Activated CD4-positive, CD25-positive, alpha-beta regulatory T cell treated with anti-CD3 and anti-CD28 coated beads, Interleukin-2, amount 50 U/mL, for 16 hours (primary cell): ENCODE measurements at regions not wholly inside any gene's neighbourhood (a gene's known extent, or its start where the extent isn't known, plus 50 kb on each side); places are given as distances from the start of the nearest gene placed in this dataset.

Experiments used
- DNase-seq: peaks from one replicate; pipeline ENCODE4 v3.0.0-alpha.2; 2020; ENCODE audit warnings: low read depth, low spot score

DNA sequence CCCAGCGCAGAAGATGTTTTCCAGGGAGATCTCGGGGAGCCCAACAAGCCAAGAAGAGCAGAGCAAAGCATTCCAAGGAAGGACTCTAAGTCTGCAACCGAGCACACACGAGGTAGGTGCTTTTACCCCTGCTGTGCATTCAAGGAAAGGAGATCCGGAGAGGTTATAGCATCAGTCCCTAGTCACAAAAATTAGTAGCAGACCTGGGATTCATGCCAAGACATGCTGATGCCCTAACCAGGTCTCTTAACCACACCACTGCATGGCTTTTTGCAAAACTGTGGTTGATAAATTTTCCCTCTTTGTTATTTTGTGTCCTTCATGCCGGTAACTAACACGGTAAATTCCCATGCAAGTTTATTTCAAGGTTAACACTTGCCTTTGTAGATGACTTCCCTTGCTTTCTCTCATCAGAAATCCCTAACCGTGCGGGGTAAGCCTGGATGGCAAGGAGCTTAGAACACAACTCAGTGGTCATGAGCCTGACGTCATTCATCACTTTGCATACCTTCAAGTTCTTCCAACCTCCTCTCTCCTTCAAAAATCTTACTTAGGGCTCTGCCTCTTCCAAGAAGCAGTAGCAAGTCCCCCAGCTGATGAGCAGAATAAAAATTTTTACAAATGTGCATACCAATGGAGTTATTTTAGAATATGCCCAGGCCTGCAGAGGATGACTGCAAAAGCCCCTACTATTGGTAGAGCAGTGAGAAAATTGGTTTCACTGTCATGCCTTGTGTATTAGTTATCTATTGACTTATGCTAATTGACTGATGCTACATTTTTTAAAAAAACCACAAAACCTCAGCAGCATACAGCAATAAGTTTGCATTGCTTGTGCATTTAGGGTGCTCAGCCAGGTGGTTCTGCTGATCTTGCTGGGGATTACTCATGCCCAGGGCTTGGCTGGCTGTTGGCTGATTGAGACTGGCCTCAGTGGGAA, 465.1 kb downstream of the MN1 start:
- DNase-seq: no peak

DNA sequence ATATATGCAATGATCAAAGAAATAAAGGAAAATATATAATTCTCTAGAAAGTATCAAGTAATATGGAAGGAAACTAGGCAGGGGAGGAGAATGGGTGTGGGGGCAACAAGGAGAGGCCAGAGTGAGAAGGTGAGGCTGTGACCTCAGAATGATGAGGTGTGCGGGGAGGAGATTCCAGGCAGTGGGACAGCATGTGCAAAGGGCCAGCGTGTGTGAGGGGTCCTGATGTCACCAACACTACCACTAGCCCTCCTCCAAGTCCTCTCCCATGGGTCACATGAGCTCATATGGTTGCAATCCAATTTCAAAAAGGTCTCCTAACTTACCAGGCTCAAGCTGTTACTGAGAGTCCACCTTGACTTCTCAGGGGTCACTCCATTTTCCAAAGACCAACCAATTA, 463.9 kb downstream of the MN1 start:
- DNase-seq: no peak

DNA sequence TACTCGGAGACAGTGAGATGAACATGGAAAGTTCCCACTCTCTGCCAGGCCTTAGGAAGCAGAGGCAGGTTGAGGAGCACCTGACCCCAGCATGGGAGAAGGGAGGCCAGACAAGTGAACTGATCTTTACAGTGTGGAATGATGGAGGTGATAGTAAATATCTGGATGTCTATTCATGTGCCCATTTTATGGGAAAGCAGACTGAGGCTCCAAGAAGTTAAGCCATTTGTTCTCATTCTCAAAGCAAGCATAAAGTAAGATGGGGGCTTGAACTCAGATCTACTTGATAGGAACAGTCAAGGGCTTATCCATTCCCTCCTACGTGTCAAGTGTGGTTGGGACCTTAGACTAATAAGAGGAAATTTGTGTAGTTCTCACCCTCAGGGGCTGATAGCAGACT, 461.5 kb downstream of the MN1 start:
- no peak for DNase-seq

DNA sequence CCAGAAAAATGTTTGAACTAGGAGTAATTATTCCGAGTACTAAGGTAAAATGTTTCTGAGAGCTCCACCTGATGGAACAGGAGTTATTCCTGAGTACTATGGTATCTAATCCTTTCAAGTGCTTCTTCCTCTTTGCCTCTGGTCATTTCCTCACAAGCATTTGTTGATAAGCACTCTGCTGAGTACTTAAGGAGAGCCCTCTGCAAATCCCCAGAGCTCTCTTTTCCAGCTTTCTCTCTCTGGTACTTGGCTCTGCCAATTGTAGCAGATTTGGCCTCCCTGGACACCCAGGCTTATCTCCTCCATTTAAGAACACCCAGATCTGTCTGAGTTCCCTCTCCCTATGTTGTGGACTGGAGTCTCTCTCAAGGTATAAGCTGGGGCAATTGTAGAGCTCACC, 457.0 kb downstream of the MN1 start:
- no peak for DNase-seq

DNA sequence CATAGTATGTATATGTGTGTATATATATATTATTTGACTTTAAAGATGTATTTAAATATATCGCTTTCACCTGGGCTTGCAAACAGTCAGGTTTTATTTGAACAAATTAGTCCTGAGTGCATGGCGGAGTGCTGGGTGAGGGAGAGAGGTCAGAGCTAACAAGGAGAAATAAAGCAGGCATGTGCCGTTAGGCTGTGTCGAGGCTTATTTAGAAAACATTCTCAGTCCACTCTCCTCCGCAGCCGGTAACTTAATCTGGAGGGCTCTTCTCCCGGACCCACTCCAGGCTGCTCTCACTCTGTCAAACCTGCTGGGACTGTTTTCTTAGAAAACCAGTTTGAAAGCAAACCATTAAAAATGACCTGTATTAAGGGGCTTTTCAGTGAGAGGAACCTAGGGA, 455.9 kb downstream of the MN1 start:
- no peak for DNase-seq

DNA sequence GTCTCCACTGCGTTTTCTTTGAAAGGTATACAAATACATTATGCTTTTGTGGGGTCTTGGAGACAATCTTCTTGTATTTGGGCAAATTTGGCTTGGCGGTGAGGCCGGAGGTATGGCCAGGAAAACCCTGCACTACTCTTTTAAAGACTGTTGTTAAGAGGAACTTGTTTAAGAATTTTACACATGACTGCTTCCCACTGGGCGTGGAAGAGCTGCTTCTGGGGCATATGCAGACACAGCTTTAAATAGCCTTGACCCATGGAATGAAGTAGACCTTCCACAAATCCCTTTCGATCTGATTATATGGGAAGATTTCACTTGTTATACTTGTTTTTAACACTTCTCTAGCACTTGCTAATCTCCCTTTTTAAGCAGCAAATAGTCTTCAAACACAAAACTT, 453.6 kb downstream of the MN1 start:
- no peak for DNase-seq

DNA sequence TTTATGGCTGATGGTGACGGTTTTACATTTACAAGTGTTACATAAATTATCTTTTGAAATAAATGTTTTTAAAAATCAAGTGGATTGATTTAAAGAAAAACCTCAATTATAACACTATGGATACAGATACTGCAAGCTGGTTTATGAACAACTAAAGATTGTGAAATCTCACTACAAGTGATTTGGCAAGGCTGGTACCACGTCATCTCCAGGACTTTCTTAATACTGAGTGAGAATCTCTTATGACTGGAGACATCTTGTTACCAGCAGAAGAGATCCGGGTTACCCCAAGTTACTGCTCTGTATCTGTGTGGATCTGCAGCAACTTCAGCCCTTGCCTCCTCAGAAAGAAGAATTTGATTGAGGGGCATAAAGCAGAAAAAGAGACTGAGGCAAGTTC, 452.9 kb downstream of the MN1 start:
- no peak for DNase-seq

DNA sequence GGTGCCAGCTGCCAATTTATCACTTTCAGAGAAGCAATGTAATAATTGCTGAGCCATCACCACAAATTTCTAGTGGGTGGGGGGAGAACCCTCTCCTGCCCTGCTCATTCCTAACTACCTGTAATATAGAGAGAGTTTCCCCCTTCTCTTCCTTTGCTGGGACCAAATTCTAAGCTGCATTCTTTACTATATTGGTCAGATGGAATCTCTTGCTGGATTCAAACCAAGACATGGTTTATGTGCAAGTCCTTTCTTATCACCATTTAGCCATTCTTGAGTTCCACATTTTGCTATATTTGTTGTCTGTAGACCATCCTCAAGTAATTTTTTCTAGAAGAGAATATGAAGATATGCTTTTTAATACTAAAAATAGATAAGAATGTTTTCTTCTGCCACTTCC, 452.1 kb downstream of the MN1 start:
- no peak for DNase-seq

DNA sequence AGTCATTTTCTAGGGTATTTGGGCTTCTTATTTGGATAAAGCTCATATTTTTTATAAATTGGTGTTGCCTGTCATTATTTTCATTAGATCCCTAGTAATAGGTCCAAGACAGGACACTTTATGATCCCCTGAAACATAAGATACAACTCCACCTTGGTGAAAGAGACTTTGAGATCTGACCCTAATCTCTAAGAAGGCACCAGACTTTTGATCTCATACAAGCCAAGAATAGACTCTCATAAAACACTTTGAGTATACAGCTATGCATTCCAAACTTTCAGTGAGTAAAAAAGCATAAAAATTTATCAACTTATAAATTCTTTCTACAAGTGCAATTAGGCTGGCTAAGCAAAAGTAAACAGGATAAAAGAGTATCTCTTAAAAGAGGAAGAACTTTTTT, 451.2 kb downstream of the MN1 start:
- no peak for DNase-seq

DNA sequence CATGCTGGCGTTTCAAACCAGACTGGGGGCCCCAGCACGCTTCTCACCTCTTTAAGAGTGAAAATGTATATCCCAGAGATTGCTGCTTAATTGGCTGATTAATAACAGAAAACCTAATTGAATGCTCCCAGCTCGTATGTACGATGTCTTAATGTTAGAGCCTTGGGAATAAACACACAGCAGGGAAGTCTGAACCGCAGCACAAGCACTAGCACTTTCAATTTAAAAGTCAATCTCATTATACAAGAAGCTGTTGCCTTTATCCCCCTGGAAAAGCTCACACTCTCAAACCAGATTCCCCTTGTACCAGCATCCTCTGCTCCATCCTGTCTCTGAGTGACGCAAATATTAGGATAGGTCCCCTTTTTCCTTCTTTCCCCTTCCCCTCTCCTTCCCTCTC, 449.1 kb downstream of the MN1 start:
- DNase-seq: no peak

DNA sequence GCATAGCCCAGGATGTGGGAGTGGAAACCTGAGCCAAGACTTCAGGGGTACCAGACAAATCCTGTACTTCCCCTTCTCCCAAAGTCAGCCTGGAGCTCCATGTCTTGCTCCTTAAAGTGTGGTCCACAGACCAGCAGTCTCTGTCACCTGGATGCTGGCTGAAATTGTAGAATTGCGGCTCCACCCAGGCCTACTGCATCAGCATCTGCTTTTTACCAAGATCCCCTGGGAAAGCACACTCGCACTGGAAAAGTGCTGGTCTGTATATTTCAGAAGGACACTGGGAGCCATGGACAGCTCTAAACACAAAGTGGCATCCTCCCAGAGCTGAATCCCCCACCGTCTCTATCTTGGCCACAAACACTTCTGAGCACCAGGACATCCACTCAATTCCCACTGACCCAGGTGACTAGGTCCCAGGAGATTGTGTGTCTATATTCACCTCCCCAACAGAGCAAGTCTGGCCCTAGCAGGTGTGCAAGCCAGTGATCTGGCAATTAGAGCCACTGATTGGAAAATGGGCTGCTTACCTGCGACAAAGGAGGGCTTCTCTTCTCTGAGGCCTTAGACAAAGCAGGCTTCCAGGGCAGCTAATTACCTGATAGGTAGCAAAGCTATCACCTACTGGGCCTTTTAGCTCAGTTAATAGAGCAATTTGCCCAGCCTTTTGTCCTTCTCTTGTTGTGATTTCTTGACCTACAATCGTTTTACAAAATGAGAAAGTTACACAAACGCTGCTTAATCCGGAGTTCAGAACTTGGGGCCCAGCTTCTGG, 443.3 kb downstream of the MN1 start:
- no peak for DNase-seq

DNA sequence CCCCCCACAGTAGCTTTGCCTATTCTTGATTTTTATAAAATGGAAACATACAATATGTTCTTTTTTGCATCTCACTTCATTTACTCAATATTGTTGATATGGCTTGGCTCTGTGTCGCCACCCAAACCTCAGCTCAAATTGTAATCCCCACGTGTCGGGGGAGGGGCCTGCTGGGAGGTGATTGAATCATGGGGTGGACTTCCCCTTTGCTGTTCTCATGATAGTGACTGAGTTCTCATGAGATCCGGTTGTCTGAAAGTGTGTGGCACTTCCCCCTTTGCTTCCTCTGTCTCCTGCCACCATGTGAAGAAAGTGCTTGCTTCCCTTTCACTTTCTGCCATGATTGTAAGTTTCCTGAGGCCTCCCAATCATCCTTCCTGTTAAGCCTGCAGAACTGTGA, 431.3 kb downstream of the MN1 start:
- no peak for DNase-seq

DNA sequence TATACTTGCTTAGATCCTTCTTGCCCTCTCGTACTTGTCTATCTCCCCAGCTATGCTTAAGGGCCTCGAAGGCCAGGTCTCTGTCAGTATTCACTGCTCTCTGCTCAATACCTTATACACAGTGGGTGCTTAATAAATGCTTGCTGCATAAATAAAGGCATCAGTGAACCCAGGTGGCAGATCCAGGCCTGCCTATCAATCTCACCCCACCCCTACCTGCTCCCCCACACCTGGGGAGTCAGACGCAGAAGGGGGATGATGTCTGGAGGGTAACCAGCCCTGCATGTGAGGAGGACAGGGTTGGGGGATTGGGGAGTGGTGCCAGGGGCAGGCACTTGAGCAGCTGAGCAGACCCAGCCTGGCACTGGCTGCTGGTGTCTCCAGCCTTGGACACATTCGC, 430.6 kb downstream of the MN1 start:
- no peak for DNase-seq

DNA sequence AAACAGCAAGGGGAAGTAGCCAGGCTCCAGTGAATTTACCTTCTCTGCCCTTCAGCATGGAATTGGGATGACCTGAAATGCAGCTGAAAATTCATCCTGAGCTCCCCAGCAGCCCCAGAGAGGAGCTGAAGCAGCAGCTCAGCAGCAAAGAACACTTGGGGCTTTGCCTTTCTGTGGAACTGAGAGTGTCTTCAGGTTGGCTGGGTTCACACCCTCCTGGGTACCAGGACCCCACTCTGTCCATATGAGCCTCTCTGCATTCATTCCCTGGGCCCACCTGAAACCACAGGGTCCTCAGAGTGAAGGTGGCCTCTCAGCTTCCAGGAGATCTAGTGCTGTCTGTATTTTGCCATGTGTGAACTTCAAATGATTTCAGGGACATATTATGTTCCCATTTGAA, 429.2 kb downstream of the MN1 start:
- DNase-seq: no peak

DNA sequence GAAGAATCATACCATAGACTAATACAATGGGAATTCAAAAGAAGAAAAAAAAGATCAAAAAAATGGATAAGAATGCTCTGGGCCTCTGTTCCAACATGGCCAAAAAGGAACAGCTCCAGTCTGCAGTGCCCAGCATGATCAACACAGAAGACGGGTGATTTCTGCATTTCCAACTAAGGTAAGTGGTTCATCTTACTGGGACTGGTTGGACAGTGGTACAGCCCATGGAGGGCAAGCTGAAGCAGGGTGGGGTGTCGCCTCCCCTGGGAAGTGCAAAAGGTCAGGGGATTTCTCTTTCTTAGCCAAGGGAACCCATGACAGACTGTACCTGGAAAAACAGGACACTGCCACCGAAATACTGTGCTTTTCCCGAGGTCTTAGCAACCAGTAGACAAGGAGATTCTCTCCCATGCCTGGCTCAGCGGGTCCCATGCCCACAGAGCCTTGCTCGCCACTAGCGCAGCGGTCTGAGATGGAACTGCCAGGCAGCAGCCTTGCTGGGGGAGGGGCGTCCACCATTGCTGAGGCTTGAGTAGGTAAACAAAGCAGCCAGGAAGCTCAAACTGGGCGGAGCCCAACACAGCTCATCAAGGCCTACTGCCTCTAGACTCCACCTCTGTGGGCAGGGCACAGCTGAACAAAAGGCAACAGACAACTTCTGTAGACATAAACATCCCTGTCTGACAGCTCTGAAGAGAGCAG, 428.4 kb downstream of the MN1 start:
- DNase-seq: no peak

DNA sequence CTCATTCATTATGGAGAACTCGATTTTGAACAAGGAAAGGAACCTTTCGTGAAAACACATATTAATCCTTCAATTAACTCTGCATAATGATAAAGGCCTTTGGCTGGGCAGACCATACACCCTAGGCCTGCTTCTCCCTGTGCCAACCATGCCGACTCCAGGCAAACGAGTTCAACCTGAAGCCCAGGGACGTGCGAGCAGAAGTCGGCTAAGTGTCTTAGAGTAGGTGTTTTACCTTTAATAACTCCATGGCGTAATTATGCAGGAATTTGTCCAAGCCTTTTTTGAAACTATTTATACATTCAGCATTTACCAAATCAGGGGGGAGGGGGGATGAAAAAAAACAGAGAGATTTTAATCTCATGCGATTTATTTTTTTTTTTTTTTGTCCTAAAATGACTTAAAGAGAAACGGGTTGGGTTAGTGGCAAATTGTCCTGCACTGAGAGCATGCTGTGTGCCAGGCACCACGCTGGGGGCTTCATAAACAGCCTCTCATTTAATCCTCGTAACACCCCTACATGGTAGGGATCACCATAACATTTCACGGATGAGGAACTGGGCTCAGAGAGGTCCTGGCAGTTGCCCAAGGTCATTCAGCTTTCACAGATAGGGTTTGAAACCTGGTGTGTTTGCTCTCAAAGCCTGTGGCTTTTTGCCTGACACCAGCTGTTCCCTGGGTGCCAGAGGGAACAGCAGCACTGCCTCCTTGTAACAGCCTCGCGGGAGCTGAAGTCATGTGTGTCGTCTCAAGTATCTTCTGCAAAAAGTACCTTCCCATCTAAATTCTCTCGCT, 423.9 kb downstream of the MN1 start:
- DNase-seq: no peak

DNA sequence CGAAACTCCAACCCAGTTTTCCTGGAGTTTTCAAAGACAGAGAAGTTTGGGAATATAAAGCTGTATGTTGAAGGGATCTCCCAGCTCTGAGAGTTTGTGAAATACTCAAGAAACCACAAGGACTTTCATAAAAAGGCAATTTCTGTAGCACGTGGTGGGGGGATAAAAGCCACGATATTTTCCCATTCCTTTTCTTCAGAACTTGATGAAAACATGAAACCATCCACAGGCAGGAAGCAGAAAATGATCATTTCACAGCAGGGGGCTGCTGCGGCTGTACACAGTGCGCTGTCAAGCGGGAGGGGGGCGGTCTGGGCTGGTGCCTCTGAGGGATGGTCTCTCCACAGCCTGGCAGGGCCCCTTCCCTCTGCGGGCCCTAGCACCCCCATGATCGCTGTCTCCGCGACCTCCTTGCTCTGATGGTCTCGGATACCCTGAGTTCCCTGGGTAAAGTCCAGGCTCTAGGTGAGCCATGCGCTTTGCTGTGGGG, 423.2 kb downstream of the MN1 start:
- no peak for DNase-seq

DNA sequence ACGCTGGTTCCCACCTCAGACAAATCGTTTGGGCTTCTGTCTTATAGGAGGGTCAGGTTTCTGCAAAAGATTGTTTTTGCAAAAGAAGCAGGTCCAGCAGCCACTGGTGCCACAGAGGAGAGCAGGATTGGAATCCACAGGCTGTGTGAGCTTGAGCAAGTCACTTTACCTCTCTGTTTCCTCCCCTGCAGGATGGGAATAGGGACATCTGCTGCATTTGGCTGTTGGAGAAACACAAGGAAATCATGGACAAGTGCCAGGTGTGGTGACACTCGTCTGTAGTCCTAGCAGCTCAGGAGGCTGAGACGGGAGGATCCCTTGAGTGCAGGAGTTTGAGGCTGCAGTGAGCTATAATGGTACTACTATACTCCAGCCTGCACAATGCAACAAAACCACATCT, 422.6 kb downstream of the MN1 start:
- no peak for DNase-seq

DNA sequence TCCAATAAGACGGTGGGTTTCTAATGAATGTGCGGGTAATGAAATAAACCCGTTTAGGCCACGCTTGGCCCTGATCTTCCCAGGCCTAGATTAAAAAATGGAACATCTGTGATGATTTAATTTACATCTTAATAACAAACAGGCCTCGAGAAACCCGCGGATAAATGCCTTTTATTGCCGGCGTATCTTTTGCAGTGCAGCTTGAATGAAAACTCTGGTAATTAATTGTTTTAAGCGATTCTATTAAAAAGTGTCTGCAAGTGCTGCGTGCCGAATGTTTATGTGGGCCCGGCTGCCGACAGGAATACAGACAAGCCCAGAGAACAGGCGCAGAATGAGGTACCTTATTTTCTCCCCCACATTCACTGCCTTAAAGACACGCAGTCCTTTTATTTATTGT, 420.7 kb downstream of the MN1 start:
- no peak for DNase-seq

DNA sequence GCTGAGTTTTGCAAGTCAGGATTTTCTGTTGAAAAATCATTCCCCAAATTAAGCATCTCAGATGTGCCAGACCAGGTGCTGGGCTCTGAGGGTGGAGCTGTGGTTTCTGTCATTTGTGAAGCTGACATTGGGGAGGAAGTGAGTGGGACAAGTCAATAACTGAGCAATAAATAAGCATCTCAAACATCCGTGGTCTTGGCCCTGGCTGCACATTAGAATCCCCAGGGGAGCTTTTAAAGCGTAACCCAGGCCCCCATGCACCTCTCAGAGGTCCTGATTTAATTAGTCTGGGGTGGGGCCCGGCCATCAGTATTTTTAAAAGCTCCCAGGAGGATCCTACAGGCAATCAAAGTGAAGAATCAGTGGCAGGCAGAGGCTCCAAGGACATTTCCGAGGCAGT, 420.0 kb downstream of the MN1 start:
- no peak for DNase-seq

DNA sequence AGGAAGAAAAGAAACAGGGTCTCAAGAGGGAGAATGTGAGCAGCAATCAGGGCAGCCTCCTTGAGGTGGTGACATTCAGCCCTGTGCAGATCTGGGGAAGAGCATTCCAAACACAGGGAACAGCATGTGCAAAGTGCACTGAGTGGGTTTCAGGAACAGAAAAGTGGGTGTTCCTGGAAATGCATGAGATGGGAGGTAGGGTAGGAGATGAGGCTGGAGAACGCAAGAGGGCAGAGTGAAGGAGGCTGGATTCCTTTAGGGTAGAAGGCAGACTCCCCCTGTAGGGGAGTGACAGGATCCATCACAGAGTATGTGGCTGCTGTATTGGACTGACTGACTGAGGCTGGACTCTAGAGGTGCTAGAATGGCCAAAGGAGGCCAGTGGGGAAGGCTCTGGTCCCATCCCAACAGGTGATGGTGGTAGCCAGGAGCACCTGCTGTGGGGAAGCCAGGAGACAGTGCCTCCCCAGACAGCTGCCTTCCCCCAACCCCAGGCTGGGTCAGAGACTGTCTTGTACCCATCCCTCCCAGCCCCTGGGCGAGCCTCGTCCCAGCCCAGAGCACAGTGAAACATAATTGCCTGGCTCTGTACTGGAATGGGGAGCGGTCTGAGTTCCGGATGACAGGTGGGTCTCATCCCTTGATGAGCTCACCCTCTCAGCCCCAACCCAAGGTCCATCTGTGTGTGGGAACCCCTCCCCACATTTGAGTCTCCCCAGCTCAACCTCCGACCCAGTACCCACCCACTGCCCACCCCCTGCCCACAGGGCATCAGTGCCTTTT, 419.4 kb downstream of the MN1 start:
- no peak for DNase-seq
